Lower leg skin (tissue), 4 donors: ENCODE measurements at regions not wholly inside any gene's neighbourhood (a gene's known extent, or its start where the extent isn't known, plus 50 kb on each side); places are given as distances from the start of the nearest gene placed in this dataset.

Experiments used
- DNase-seq, 2 donors: peaks; one replicate each; pipeline ENCODE4 v3.0.0-alpha.2; 2019; ENCODE audit warnings: low spot score in 2 of 2
- H3K4me3 ChIP-seq: fragments of 200-600 bp; sonication (generic); 2 replicates; pipeline ENCODE4 v1.5.1; 2017; ENCODE audit warnings: mild to moderate bottlenecking, low read depth; ENCODE audit not compliant: poor library complexity, severe bottlenecking
- CTCF ChIP-seq, 3 donors: fragments of 450-650 bp; IDR thresholded peaks; one replicate each; pipeline ENCODE4 v1.5.1; 2016; ENCODE audit warnings: antibody characterized with exemption in 3 of 3, mild to moderate bottlenecking in 3 of 3, moderate library complexity in 2 of 3
- POLR2A ChIP-seq, 2 donors: fragments of 450-650 bp; IDR thresholded peaks; one replicate each; pipeline ENCODE4 v1.6.1; 2016 to 2017; ENCODE audit warnings: antibody characterized with exemption in 2 of 2, mild to moderate bottlenecking in 1 of 2, moderate library complexity in 1 of 2
- WGBS, 2 donors: methylation state at CpG; one replicate each; pipeline ENCODE4 v1.1.5; 2018; 5-methylcytosine and 5-hydroxymethylcytosine counted together
- intact Hi-C: fragments of 100-400 bp; cut with DNase I; formaldehyde crosslinking; loops from one replicate; pipeline ENCODE4 v1.15.0; 2023; ENCODE audit warnings: low total_unique reads

- intact Hi-C loops, result no loop called here
- 81 to 86% methylated on average over 3 of the region's 3 CpGs for WGBS, 2 donors
- TF ChIP-seq POLR2A (IDR thresholded peaks at IDR 0.05), result no peak
- no peak for TF ChIP-seq CTCF (IDR thresholded peaks at IDR 0.05)
Measured at GRCh38 chr4:10345381-10345784, 111.8 kb downstream of the ZNF518B start.

GRCh38 chr4:10344824-10345223 is 112.4 kb downstream of the ZNF518B start:
- intact Hi-C loops, result no loop called here
- H3K4me3 ChIP-seq, result no peak overlapping the region
- TF ChIP-seq CTCF (IDR thresholded peaks at IDR 0.05) (no peak), POLR2A (IDR thresholded peaks at IDR 0.05) (no peak)
- WGBS, 2 donors, result 87 to 94% methylated on average over 4 of the region's 4 CpGs
- no peak for DNase-seq

More at GRCh38 chr4:10345381-10345784, 111.8 kb downstream of the ZNF518B start:
- no peak overlapping the region for H3K4me3 ChIP-seq
- no peak for DNase-seq

GRCh38 chr4:10343656-10344055 is 113.6 kb downstream of the ZNF518B start:
- no peak for TF ChIP-seq POLR2A (IDR thresholded peaks at IDR 0.05)
- TF ChIP-seq CTCF (IDR thresholded peaks at IDR 0.05), result no peak
- 79 to 87% methylated on average over 2 of the region's 2 CpGs for WGBS, 2 donors
- DNase-seq, result no peak
- intact Hi-C loops, result no loop called here
- H3K4me3 ChIP-seq, result no peak overlapping the region

GRCh38 chr4:10342866-10343265 is 114.4 kb downstream of the ZNF518B start:
- DNase-seq, result no peak
- H3K4me3 ChIP-seq, result no peak overlapping the region
- TF ChIP-seq CTCF (IDR thresholded peaks at IDR 0.05) (no peak), POLR2A (IDR thresholded peaks at IDR 0.05) (no peak)
- 82% methylated on average over 2 of the region's 2 CpGs for WGBS, 2 donors
- intact Hi-C loops, result no loop called here

- H3K4me3 ChIP-seq, result no peak overlapping the region
- DNase-seq, result no peak
- intact Hi-C loops, result no loop called here
- TF ChIP-seq POLR2A (IDR thresholded peaks at IDR 0.05), result no peak
- TF ChIP-seq CTCF (IDR thresholded peaks at IDR 0.05), result no peak
- WGBS, 2 donors, result 52 to 64% methylated on average over 4 of the region's 4 CpGs
Measured at GRCh38 chr4:10336471-10336870, 120.8 kb downstream of the ZNF518B start.

GRCh38 chr4:10335050-10335449 is 122.2 kb downstream of the ZNF518B start:
- DNase-seq, result no peak
- WGBS, 2 donors, result 67 to 69% methylated on average over 8 of the region's 8 CpGs
- no peak overlapping the region for H3K4me3 ChIP-seq
- TF ChIP-seq CTCF (IDR thresholded peaks at IDR 0.05) (no peak), POLR2A (IDR thresholded peaks at IDR 0.05) (no peak)
- intact Hi-C loops, result no loop called here
